ENCODE measurements at regions not wholly inside any gene's neighbourhood (a gene's known extent, or its start where the extent isn't known, plus 50 kb on each side); places are given as distances from the start of the nearest gene placed in this dataset.
A peak's percentile ranks its signal among the peaks of the same experiment; 100 is the strongest.

GRCh38 chr2:62573936-62574335 is 67.9 kb upstream of the TMEM17 start:
- no peak overlapping the region for H3K4me3 ChIP-seq (ENCODE audit: low read depth, low read length)
- TF ChIP-seq, protein P1, sequence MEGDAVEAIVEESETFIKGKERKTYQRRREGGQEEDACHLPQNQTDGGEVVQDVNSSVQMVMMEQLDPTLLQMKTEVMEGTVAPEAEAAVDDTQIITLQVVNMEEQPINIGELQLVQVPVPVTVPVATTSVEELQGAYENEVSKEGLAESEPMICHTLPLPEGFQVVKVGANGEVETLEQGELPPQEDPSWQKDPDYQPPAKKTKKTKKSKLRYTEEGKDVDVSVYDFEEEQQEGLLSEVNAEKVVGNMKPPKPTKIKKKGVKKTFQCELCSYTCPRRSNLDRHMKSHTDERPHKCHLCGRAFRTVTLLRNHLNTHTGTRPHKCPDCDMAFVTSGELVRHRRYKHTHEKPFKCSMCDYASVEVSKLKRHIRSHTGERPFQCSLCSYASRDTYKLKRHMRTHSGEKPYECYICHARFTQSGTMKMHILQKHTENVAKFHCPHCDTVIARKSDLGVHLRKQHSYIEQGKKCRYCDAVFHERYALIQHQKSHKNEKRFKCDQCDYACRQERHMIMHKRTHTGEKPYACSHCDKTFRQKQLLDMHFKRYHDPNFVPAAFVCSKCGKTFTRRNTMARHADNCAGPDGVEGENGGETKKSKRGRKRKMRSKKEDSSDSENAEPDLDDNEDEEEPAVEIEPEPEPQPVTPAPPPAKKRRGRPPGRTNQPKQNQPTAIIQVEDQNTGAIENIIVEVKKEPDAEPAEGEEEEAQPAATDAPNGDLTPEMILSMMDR (IDR thresholded peaks at IDR 0.05; ENCODE audit: low read depth, low read length): no peak
- ChIA-PET CTCF (no interaction called here), POLR2A (no interaction called here)
- no peak for DNase-seq (ENCODE audit: low read depth, low spot score)
- H3K27me3 ChIP-seq (ENCODE audit: control insufficient read depth, insufficient read depth, low read length): no peaks in the 10 kb centered on the region
- H3K9me3 ChIP-seq (ENCODE audit: control insufficient read depth, insufficient read depth, low read length): peaks cover 3% of the 10 kb centered on the region; the same call in 1 of the 2 replicates
- no peak overlapping the region for H3K27ac ChIP-seq (ENCODE audit: low read depth, low read length)

GRCh38 chr2:62573137-62573731 is 67.2 kb upstream of the TMEM17 start:
- no peak overlapping the region for H3K27ac ChIP-seq (ENCODE audit: low read depth, low read length)
- H3K9me3 ChIP-seq (ENCODE audit: control insufficient read depth, insufficient read depth, low read length): peaks cover 3% of the 10 kb centered on the region; the same call in 1 of the 2 replicates
- TF ChIP-seq, protein P1 (IDR thresholded peaks at IDR 0.05; ENCODE audit: low read depth, low read length): no peak
- ChIA-PET CTCF (no interaction called here), POLR2A (no interaction called here)
- H3K27me3 ChIP-seq (ENCODE audit: control insufficient read depth, insufficient read depth, low read length): no peaks in the 10 kb centered on the region
- DNase-seq (ENCODE audit: low read depth, low spot score): no peak
- no peak overlapping the region for H3K4me3 ChIP-seq (ENCODE audit: low read depth, low read length)

DNA sequence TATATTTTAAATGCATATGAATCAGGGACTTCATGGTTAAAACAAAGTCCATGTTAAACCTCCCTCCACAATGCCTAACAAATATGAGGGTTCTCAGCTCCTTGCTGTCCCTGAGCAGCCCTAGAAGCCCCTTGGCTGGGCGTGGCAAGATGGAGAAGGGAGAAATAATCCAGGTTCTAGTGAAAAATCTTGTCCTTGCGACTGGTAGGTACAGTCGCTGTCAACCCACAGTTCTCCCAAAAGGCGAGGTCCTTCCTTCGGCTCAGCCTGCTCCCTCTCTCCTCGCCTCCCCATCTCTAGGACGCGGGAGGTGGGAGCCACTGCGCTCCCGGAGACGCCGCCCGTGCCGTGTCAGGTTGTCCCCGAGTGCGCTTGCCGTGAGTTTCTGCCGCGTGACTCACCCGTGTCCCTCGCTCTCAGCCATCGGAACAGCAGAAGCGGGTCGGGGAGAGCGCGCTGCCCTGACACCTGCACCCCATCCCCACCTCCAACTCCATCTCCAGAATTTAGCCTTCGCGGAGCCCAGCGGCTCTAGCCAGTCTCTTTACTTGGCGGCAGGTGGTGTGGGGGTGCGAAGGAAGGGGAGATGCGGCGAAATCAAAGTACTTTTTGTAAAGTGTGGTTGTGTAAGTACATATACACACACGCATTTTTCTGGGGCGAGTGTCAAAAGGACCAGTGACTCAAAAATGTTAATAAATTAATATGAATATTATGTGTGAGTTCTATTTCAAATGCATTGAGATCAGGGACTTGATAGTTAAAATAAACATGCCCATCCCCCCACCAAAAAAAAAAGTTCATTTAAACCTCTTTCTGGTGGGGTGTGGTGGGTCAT is 65.1 kb upstream of the TMEM17 start:
- Histone ChIP-seq H3K4me3 (ENCODE audit: low read depth, low read length) (peak overlapping the region; percentile 40), H3K27me3 (ENCODE audit: control insufficient read depth, insufficient read depth, low read length) (no peaks in the 10 kb centered on the region), H3K9me3 (ENCODE audit: control insufficient read depth, insufficient read depth, low read length) (peaks cover 3% of the 10 kb centered on the region; the same call in 1 of the 2 replicates), H3K27ac (ENCODE audit: low read depth, low read length) (no peak overlapping the region)
- CTCF ChIA-PET: no interaction called here
- no peak for DNase-seq (ENCODE audit: low read depth, low spot score)
- TF ChIP-seq, protein P1 (IDR thresholded peaks at IDR 0.05; ENCODE audit: low read depth, low read length): no peak
- POLR2A ChIA-PET: no interaction called here

DNA sequence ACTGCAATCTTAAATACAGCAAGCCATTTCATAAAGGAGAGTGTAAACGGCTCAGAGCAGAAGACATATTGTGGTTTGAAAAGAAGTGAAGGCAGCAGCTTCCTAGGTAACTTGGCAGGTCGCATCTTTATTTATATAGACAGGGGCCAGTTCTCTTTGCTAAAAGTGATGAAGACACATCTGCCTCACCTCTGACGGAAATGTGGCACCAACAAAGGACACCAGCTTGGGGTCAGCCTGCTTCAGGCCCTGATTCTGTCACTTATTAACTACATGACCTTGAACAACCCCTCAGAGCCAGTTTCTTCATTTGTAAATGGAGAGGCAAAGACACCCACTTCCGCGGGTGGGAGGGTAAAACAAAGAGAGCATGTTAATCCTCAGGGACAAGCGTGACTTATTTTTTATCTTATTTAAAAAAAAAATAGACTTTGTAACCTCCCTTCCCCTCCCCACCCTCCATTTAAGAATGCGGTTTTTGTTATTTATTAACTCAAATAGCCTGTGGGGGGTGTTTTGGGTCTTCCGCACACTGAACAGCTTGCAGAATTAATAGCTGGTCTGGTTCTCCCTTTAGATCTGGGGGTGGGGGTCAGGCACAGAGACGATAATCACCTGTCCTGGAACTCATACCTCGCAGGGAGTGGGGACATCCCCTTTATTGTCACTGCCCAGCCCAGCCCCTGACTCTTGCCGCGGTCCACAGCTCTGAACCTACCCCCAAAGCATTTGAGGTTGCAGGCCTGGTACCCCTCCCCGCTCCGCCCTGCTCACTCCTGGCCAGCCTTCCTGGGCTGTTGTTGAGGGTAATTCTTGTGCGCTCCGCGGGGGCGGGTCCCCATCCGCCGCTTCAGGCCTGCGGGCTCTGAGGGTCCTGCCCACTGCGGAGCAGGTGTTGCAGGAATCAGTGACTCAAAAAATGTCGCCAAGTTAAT is 64.2 kb upstream of the TMEM17 start:
- POLR2A ChIA-PET: no interaction called here

More for the DNA sequence above, 64.2 kb upstream of the TMEM17 start:
- no peaks in the 10 kb centered on the region for H3K27me3 ChIP-seq (ENCODE audit: control insufficient read depth, insufficient read depth, low read length)
- TF ChIP-seq, protein P1 (IDR thresholded peaks at IDR 0.05; ENCODE audit: low read depth, low read length): no peak
- H3K4me3 ChIP-seq (ENCODE audit: low read depth, low read length): no peak overlapping the region
- CTCF ChIA-PET: no interaction called here
- H3K9me3 ChIP-seq (ENCODE audit: control insufficient read depth, insufficient read depth, low read length): peaks cover 3% of the 10 kb centered on the region; the same call in 1 of the 2 replicates
- no peak for DNase-seq (ENCODE audit: low read depth, low spot score)
- no peak overlapping the region for H3K27ac ChIP-seq (ENCODE audit: low read depth, low read length)
